IgD-negative memory B cell (primary cell): ENCODE measurements at regions not wholly inside any gene's neighbourhood (a gene's known extent, or its start where the extent isn't known, plus 50 kb on each side); places are given as distances from the start of the nearest gene placed in this dataset.
A peak's percentile ranks its signal among the peaks of the same experiment; 100 is the strongest.

Experiments
- H3K27ac Mint-ChIP-seq, 3 donors: one replicate each; pipeline ENCODE4 v1.8.0; 2020 to 2022; ENCODE audit warnings: mild to moderate bottlenecking in 3 of 3, mixed read lengths in 3 of 3, moderate library complexity in 1 of 3
- H3K27me3 Mint-ChIP-seq: one replicate; pipeline ENCODE4 v1.8.0; 2021; ENCODE audit warnings: mixed read lengths
- H3K36me3 Mint-ChIP-seq: one replicate; pipeline ENCODE4 v1.8.0; 2020; ENCODE audit warnings: mild to moderate bottlenecking, mixed read lengths
- H3K4me1 Mint-ChIP-seq, 3 donors: one replicate each; pipeline ENCODE4 v1.8.0; 2020 to 2022; ENCODE audit warnings: mixed read lengths in 3 of 3, mild to moderate bottlenecking in 1 of 3
- H3K4me3 Mint-ChIP-seq, 4 donors: one replicate each; pipeline ENCODE4 v1.8.0; 2020 to 2022; ENCODE audit warnings: mild to moderate bottlenecking in 4 of 4, mixed read lengths in 4 of 4, moderate library complexity in 3 of 4
- H3K9me3 Mint-ChIP-seq, 3 donors: one replicate each; pipeline ENCODE4 v1.8.0; 2020 to 2021; ENCODE audit warnings: mixed read lengths in 3 of 3, mild to moderate bottlenecking in 1 of 3

DNA sequence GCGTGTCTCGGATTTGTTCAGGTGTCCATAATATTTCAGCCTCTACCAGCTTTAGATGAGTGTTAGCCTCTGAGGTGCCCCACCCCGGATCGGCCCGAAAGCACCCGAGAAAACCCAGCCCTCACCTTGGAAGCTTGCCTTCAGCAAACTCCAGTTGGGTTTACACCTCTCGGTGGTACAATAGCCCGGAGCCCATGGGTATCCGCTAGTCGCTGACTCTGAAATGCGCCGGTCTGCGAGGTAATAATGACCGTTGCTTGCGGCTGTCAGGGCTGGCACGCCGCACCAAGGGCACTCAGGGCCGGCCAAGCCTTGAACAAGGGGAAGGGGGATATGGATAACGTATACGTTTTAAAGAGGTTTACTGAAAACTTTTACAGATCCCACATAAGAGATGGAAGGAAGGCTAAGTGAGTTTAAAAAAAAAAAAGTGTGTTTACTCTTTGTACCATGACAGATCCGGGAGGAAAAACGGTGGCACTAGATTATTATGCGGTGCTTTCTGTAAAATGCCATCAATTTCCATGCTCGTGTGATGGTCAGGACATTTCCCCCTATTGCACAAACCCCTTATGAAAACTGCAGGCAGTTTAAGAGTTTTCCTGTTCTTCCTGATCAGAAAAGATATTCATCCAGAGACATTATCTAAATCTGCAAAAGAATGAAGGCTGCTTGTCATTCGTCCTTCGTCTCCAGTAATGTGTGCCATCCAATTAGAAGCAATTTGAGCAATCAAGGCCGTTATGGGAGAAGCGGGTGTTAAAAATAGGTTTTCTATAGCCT is 124.2 kb downstream of the TMEM161B start:
- H3K27ac Mint-ChIP-seq, result peak overlapping the region in 1 of 3 donors; percentile 44
- peaks cover 18% of the 10 kb centered on the region for H3K27me3 Mint-ChIP-seq
- peak overlapping the region in 1 of 4 donors; percentile 65 for H3K4me3 Mint-ChIP-seq
- peaks cover 0 to 9% (median 8%) of the 10 kb centered on the region in 3 donors for H3K4me1 Mint-ChIP-seq
- H3K36me3 Mint-ChIP-seq, result no peaks in the 10 kb centered on the region
- peaks cover 3 to 5% (median 3%) of the 10 kb centered on the region in 3 donors for H3K9me3 Mint-ChIP-seq

DNA sequence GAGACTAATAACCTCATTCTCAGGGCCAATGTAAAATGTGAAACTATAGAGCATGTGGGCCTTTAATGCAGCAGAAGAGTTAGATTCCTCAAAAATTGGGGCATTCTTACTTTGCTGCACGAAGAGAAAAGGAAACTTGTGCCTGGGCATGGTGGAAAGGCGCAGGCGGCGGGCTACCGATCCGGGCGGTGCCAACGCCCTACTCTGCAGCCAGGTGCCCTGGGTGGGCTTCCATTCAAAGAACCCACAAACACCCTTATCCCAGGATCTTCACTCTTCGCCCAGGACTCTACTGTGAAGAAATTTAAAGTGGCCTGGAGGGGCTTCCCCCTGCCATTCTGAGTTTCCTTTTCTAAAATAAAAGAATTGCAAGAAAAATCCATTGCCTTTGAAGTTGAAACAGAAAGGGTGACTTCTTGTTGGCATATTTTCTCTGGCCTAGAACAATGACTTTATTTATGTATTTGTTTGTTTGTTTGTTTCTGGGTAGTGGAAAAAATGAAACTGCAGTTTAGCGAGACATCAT is 124.9 kb downstream of the TMEM161B start:
- Mint-ChIP-seq H3K36me3 (no peaks in the 10 kb centered on the region), H3K9me3 (peaks cover 3 to 6% (median 5%) of the 10 kb centered on the region in 3 donors), H3K27ac (peak overlapping the region in 1 of 3 donors; percentile 44), H3K4me3 (peak overlapping the region in 1 of 4 donors; percentile 65), H3K4me1 (peaks cover 0 to 9% (median 8%) of the 10 kb centered on the region in 3 donors), H3K27me3 (peaks cover 22% of the 10 kb centered on the region)

DNA sequence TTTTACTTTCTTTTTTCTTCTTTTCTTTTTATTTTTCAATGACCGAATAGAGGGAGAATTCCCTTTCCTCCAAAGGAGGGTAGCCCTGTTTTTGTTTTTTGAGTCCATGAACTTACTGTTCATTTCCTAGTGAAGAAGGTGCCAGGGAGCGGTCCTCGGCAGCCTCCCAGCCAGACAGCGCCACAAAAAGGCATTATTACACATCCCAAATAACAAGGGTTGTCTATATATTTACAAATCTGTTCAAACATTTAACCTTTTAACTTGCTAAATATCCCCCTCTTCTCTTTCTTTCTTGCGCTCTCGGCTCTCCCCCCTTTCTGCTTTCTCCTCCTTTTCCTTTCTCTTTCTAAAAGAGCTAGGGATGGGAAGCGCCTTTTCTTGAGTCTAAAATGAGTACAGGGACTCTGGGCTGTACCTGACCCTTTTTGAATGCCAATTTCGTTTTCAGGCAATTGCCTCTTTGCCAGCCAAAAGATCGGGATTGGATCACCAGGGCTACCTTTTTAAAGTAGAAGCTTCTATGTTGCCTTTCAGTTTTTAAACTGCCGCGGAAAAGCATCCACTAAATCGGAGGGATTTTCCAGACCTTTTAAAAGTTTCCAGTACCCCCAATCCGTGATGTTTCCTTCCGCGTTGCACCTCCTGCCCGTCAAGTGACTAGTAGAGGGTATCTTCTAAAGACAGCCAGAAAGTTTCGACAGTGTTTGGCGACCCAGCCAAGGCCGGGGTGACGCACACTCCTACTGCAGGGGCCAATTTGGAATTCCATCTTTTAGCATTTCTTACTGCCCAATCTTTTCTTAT is 125.6 kb downstream of the TMEM161B start:
- Mint-ChIP-seq H3K4me1 (peaks cover 0 to 9% (median 8%) of the 10 kb centered on the region in 3 donors), H3K27ac (no peak overlapping the region), H3K27me3 (peaks cover 24% of the 10 kb centered on the region), H3K4me3 (no peak overlapping the region), H3K9me3 (peaks cover 3 to 6% (median 5%) of the 10 kb centered on the region in 3 donors), H3K36me3 (no peaks in the 10 kb centered on the region)

DNA sequence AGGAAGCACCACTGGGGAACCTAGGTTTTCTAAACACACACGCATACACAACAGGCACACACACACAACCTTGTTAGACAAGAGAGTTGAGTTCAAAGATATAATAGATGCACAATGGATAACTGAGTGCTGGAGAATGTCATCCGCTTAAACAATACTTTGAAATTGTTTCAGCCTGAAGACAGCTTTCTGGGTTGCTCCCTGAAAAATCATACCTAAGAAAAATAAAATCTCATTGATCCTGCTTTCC is 126.1 kb downstream of the TMEM161B start:
- no peak overlapping the region for H3K4me3 Mint-ChIP-seq
- peaks cover 26% of the 10 kb centered on the region for H3K27me3 Mint-ChIP-seq
- no peaks in the 10 kb centered on the region for H3K36me3 Mint-ChIP-seq
- peaks cover 3 to 6% (median 5%) of the 10 kb centered on the region in 3 donors for H3K9me3 Mint-ChIP-seq
- peaks cover 0 to 9% (median 8%) of the 10 kb centered on the region in 3 donors for H3K4me1 Mint-ChIP-seq
- no peak overlapping the region for H3K27ac Mint-ChIP-seq

DNA sequence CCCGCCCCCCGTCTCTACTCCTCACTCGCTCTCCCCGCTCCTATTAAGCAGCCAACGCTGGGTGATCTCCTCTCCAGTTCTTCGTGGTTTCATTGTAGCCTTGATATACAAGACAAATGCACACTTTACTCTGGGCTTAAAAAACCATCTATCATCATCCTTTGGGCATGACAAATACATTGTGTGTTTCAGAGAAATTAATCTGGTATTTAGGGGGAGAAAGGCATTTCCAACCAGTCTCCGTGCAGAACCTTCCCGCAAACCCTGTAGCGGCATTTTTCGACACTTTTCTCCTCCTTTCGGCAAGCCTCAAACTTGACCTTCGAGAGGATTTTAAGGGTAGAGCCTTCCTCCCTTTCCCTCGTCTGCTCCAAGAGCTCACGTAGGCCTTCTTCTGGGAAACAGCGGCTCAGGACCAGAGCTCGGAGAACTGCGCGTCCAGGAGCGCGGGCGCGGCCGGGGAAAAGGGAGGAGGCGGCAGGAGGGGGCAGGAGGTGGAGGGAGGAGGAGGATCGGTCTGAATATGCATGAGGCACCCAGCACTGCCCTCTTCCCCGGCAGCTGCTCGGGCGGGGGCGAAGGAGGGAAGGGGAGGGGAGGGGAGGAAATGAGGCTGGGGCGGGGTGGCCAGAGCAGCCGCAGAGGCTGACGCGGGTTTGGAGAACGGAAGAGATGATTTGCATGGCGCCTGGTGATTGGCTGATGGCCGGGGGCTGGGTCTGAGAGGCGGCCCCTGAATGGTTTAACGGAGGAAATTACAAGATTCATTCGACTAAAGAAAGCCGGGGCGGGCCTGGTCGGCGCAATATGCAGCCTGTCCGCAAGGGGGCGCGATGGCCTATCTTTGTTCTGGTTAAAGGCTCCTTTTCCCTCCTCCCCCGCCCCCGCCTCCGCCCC is 127.5 kb downstream of the TMEM161B start:
- Mint-ChIP-seq H3K27ac (no peak overlapping the region), H3K36me3 (no peaks in the 10 kb centered on the region), H3K27me3 (peaks cover 28% of the 10 kb centered on the region), H3K4me3 (no peak overlapping the region), H3K9me3 (peaks cover 3 to 6% (median 5%) of the 10 kb centered on the region in 3 donors), H3K4me1 (peaks cover 0 to 9% (median 8%) of the 10 kb centered on the region in 3 donors)

DNA sequence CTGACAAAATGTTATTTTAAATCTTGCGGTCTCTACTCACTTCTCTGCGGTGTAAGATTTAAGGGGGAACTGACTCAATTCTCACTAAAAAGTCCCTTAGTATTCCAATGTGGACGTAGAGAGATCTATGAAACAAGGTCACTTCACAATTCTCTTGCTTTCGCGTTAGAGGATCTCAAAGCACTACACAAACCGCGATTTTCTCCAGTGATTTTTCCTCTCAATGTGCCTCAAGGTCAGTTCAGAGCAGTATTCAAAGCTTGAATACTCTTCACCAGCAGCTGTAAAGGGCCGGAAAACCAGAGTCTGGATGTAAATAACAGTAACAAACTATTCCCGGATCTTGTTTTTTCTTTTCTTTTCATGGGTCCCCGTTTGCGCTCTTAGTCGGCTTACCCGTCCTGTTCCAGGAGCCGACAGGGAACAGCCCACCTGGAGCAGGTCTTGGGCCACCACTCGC is 128.2 kb downstream of the TMEM161B start:
- Mint-ChIP-seq H3K4me1 (peaks cover 0 to 7% (median 6%) of the 10 kb centered on the region in 3 donors), H3K27ac (no peak overlapping the region), H3K36me3 (no peaks in the 10 kb centered on the region), H3K4me3 (no peak overlapping the region), H3K9me3 (peaks cover 3 to 6% (median 5%) of the 10 kb centered on the region in 3 donors), H3K27me3 (peaks cover 21% of the 10 kb centered on the region)

DNA sequence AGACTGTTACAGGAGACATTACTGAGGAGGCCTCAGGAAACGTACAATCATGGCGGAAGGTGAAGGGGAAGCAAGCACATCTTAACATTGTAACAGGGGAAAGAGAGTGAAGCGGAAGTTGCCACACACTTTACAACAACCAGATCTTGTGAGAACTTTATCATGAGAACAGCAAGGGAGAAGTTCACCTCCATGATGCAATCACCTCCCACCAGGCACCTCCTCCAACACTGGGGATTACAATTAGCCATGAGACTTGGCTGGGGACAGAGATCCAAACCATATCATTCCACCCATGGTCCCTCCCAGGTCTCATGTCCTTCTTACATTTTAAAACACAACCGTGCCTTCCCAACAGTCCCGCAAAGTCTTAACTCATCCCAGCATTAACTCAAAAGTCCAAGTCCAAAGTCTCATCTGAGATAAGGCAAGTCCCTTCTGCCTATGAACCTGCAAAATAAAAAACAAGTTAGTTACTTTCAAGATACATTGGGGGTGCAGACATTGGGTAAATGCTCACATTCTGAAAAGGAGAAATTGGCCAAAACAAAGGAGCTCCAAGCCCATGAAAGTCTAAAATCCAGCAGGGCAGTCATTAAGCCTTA is 138.3 kb downstream of the TMEM161B start:
- Mint-ChIP-seq H3K36me3 (peaks cover 3% of the 10 kb centered on the region), H3K27me3 (peaks cover 7% of the 10 kb centered on the region), H3K9me3 (peaks cover 3 to 6% (median 4%) of the 10 kb centered on the region in 3 donors), H3K27ac (peak overlapping the region in 1 of 3 donors; percentile 57), H3K4me1 (peaks cover 0 to 1% (median 0%) of the 10 kb centered on the region in 3 donors), H3K4me3 (no peak overlapping the region)

DNA sequence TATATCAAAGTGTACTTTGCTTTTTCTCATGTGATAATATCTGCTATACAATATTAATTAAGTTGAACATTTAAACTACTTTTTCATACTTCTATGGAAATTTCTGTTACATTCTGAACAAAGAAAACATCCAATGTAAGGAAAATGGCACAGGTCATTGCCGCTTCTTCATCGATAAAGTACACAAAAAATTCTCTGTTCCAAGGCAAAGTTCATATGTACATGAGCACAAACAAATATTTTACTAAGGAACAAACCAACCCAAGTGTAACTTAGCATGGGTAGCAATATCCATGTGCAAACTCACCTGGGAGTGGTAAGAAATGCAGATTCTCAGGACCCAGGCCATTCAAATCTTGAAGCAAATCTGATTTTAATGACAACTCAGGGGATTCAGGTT is 139.8 kb downstream of the TMEM161B start:
- Mint-ChIP-seq H3K27me3 (peaks cover 5% of the 10 kb centered on the region), H3K36me3 (peaks cover 3% of the 10 kb centered on the region), H3K4me3 (no peak overlapping the region), H3K4me1 (peaks cover 0 to 1% (median 0%) of the 10 kb centered on the region in 3 donors), H3K27ac (no peak overlapping the region), H3K9me3 (peaks cover 3 to 13% (median 8%) of the 10 kb centered on the region in 3 donors)

DNA sequence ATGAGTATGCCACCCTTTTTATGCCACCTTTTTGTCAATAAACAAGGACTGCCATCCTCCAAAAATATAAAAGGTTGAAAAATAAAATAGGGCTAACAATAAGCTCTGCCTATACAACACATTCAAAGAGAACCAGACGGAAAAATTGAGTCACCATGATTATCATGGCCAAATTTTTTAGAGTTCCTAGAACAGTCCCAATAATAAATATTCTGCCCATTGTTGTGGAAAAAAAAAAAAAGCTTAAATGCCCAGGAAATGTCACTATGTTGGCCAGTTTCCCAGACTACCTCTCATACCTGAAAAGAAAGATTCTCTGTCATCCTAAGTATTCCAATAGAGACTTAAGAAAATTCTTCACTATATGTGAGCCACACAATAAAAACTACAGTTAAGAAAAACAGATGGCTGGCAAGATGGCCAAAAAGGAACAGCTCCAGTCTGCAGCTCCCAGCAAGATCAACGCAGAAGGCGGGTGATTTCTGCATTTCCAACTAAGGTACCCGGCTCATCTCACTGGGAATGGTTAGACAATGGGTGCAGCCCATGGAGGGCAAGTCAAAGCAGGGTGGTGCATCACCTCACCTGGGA is 149.0 kb downstream of the TMEM161B start:
- Mint-ChIP-seq H3K36me3 (no peaks in the 10 kb centered on the region), H3K4me3 (no peak overlapping the region), H3K27me3 (peaks cover 6% of the 10 kb centered on the region)

DNA sequence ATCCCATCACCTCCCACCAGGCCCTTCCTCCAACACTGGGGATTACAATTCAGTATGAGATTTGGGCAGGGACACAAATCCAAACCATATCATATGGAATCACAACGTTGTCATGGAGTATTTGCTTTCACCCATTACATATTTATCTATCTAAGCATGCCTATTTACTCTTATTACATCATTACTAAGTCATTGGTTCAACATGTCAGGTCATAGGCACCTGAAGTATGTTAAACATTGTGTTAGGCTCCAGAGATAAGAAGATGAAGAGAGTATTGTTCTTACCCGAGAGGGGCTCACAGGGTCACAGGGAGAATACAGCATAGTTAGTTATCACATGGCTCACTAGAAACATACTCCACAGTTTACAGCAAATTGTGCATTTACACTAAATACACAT is 150.5 kb downstream of the TMEM161B start:
- Mint-ChIP-seq H3K9me3 (peaks cover 0 to 1% (median 0%) of the 10 kb centered on the region in 3 donors), H3K27me3 (peaks cover 6% of the 10 kb centered on the region), H3K36me3 (no peaks in the 10 kb centered on the region), H3K4me1 (no peaks in the 10 kb centered on the region), H3K4me3 (no peak overlapping the region), H3K27ac (no peak overlapping the region)

More for the DNA sequence above, 149.0 kb downstream of the TMEM161B start:
- H3K4me1 Mint-ChIP-seq, result no peaks in the 10 kb centered on the region
- no peak overlapping the region for H3K27ac Mint-ChIP-seq
- peaks cover 0 to 6% (median under 1%) of the 10 kb centered on the region in 3 donors for H3K9me3 Mint-ChIP-seq

DNA sequence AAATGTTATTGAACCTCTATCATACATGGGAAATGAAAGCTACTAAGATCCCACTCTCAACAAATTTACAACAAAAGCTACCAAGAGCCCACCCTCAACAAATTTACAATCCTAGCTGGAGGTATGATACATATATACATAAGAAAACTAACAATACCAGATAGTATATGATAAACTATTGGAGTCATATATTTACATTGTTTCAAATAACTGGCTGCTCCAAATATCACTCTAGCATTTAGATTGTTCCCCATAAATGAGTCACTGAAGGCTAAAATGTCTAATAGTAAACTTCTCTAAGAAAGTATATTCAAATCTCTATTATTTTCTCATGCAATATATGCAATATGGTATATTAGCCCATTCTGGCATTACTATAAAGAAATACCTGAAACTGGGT is 151.1 kb downstream of the TMEM161B start:
- Mint-ChIP-seq H3K4me3 (no peak overlapping the region), H3K36me3 (no peaks in the 10 kb centered on the region), H3K4me1 (no peaks in the 10 kb centered on the region), H3K9me3 (peaks cover 0 to 1% (median 0%) of the 10 kb centered on the region in 3 donors), H3K27me3 (peaks cover 6% of the 10 kb centered on the region), H3K27ac (no peak overlapping the region)

DNA sequence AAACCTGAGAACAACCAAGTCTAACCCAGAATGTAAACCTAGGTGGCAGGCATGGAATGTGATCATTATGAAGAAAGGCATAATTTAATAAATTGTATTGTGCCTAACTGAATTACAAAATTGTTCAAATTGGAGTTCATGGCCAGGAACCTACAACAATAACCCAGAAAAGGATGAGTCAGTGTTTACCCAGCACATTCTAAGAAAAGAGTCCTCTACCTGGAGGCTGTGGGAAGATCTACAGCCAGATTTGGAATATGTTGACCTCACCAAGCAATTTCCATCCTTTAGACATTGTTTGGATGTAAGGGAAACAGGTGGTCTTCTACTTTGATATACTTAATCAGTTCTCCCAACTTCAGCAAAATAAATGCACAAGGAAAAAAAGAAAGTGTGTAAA is 152.2 kb downstream of the TMEM161B start:
- Mint-ChIP-seq H3K27ac (no peak overlapping the region), H3K27me3 (peaks cover 6% of the 10 kb centered on the region), H3K9me3 (peaks cover 0 to 1% (median 0%) of the 10 kb centered on the region in 3 donors), H3K36me3 (no peaks in the 10 kb centered on the region), H3K4me3 (no peak overlapping the region), H3K4me1 (no peaks in the 10 kb centered on the region)

DNA sequence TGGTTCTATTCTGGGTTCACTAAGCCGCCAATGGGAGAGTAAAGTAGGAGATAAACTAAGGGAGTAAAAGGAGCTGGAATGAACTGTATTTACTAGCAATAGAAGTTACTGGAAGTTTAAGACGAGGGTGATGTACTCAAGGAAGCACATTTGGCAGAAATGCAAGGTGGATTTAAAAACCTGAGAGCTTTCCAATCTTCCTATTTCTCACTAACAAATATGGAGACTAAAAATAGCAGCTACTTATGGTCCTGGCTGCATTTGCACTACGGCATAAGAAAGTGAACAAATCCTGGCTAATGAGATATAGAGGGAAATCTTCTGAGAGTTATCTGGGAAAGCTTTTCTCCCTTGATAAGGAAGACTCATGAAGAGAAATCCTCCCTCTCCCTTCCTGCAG is 153.4 kb downstream of the TMEM161B start:
- H3K4me3 Mint-ChIP-seq, result no peak overlapping the region
- H3K36me3 Mint-ChIP-seq, result no peaks in the 10 kb centered on the region
- no peaks in the 10 kb centered on the region for H3K9me3 Mint-ChIP-seq
- no peaks in the 10 kb centered on the region for H3K4me1 Mint-ChIP-seq
- peaks cover 6% of the 10 kb centered on the region for H3K27me3 Mint-ChIP-seq
- H3K27ac Mint-ChIP-seq, result no peak overlapping the region

DNA sequence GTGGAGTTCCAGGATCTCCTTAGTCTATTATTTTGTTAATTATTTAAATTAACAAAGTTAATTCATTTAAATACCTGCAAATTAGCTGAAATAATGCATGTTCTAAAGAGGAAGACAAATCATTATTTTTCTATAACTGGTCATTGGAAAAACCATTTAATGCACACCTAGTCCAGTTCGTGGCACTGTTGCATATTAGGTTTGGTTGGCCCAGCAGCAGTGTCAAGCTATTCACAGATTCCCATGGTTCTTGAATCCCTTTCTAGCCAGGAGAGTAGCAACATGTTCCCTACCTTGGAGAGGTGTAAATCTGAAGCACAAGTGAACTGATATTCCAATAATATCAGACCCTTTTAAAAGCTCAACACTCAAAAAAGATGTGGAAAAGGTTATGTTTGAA is 155.2 kb downstream of the TMEM161B start:
- no peak overlapping the region for H3K27ac Mint-ChIP-seq
- H3K36me3 Mint-ChIP-seq, result no peaks in the 10 kb centered on the region
- H3K4me1 Mint-ChIP-seq, result no peaks in the 10 kb centered on the region
- no peaks in the 10 kb centered on the region for H3K9me3 Mint-ChIP-seq
- H3K27me3 Mint-ChIP-seq, result peaks cover 6% of the 10 kb centered on the region
- no peak overlapping the region for H3K4me3 Mint-ChIP-seq
